Left ventricle myocardium inferior (tissue), 1 donor: ENCODE measurements at regions not wholly inside any gene's neighbourhood (a gene's known extent, or its start where the extent isn't known, plus 50 kb on each side); places are given as distances from the start of the nearest gene placed in this dataset.

Source experiments
- DNase-seq: peaks from one replicate; pipeline ENCODE4 v3.0.0-alpha.2; 2020
- H3K27ac ChIP-seq: fragments of 200-600 bp; replicated peaks from 2 replicates; pipeline ENCODE4 v1.8.0; 2021
- H3K27me3 ChIP-seq: fragments of 200-600 bp; 2 replicates; pipeline ENCODE4 v1.8.0; 2021; ENCODE audit warnings: low read depth
- H3K36me3 ChIP-seq: fragments of 200-600 bp; 2 replicates; pipeline ENCODE4 v1.8.0; 2021
- H3K4me1 ChIP-seq: fragments of 200-600 bp; 2 replicates; pipeline ENCODE4 v1.8.0; 2021
- H3K4me3 ChIP-seq: fragments of 200-600 bp; 2 replicates; pipeline ENCODE4 v1.8.0; 2021; ENCODE audit warnings: mild to moderate bottlenecking, moderate library complexity
- H3K9me3 ChIP-seq: fragments of 200-600 bp; replicated peaks from 2 replicates; pipeline ENCODE4 v1.8.0; 2021
- CTCF ChIP-seq: fragments of 200-600 bp; IDR thresholded peaks from 2 replicates; pipeline ENCODE4 v1.8.0; 2021; ENCODE audit warnings: antibody characterized with exemption, mild to moderate bottlenecking, borderline replicate concordance
- intact Hi-C: fragments of 100-400 bp; cut with micrococcal nuclease; formaldehyde crosslinking; loops from one replicate; pipeline ENCODE4 v1.11.0; 2022
- donor health status: DM: no; HTN: yes; CAD: no; lungs with severe emphysema.

GRCh38 chr5:155504606-155505005 is 491.1 kb downstream of the KIF4B start:
- H3K36me3 ChIP-seq = no peaks in the 10 kb centered on the region
- no peak for DNase-seq
- intact Hi-C loops = no loop called here
- no peak overlapping the region for H3K4me3 ChIP-seq
- TF ChIP-seq CTCF = no peak
- H3K27ac ChIP-seq = no peak overlapping the region
- H3K27me3 ChIP-seq = no peaks in the 10 kb centered on the region
- no peaks in the 10 kb centered on the region for H3K9me3 ChIP-seq
- no peaks in the 10 kb centered on the region for H3K4me1 ChIP-seq

GRCh38 chr5:155507363-155507762 is 493.8 kb downstream of the KIF4B start:
- Histone ChIP-seq H3K27me3 (no peaks in the 10 kb centered on the region), H3K4me1 (no peaks in the 10 kb centered on the region), H3K27ac (no peak overlapping the region), H3K36me3 (no peaks in the 10 kb centered on the region), H3K4me3 (no peak overlapping the region), H3K9me3 (no peaks in the 10 kb centered on the region)
- DNase-seq = no peak
- intact Hi-C loops = no loop called here
- TF ChIP-seq CTCF = no peak

- H3K36me3 ChIP-seq = no peaks in the 10 kb centered on the region
- H3K4me3 ChIP-seq = no peak overlapping the region
- H3K27me3 ChIP-seq = no peaks in the 10 kb centered on the region
- no peaks in the 10 kb centered on the region for H3K4me1 ChIP-seq
- intact Hi-C loops = no loop called here
- no peaks in the 10 kb centered on the region for H3K9me3 ChIP-seq
- TF ChIP-seq CTCF = no peak
- no peak for DNase-seq
- no peak overlapping the region for H3K27ac ChIP-seq
Observed at GRCh38 chr5:155508673-155509072, 495.1 kb downstream of the KIF4B start.

- no peaks in the 10 kb centered on the region for H3K27me3 ChIP-seq
Observed at GRCh38 chr5:155512329-155512728, 498.8 kb downstream of the KIF4B start.

GRCh38 chr5:155514105-155514563 is 500.6 kb downstream of the KIF4B start:
- Histone ChIP-seq H3K4me3 (no peak overlapping the region), H3K27me3 (no peaks in the 10 kb centered on the region), H3K36me3 (no peaks in the 10 kb centered on the region), H3K4me1 (no peaks in the 10 kb centered on the region), H3K27ac (no peak overlapping the region), H3K9me3 (peaks cover 2% of the 10 kb centered on the region)
- TF ChIP-seq CTCF = no peak
- DNase-seq = no peak
- intact Hi-C loops = no loop called here

More at GRCh38 chr5:155512329-155512728, 498.8 kb downstream of the KIF4B start:
- TF ChIP-seq CTCF = no peak
- Histone ChIP-seq H3K27ac (no peak overlapping the region), H3K36me3 (no peaks in the 10 kb centered on the region), H3K4me1 (no peaks in the 10 kb centered on the region), H3K4me3 (no peak overlapping the region), H3K9me3 (no peaks in the 10 kb centered on the region)
- intact Hi-C loops = no loop called here
- no peak for DNase-seq

- Histone ChIP-seq H3K4me1 (no peaks in the 10 kb centered on the region), H3K27me3 (no peaks in the 10 kb centered on the region), H3K9me3 (peaks cover 10% of the 10 kb centered on the region), H3K4me3 (no peak overlapping the region), H3K36me3 (no peaks in the 10 kb centered on the region), H3K27ac (no peak overlapping the region)
- intact Hi-C loops = no loop called here
- no peak for TF ChIP-seq CTCF
- no peak for DNase-seq
Observed at GRCh38 chr5:155522540-155522939, 509.0 kb downstream of the KIF4B start.
